ENCODE measurements at regions not wholly inside any gene's neighbourhood (a gene's known extent, or its start where the extent isn't known, plus 50 kb on each side); places are given as distances from the start of the nearest gene placed in this dataset.

DNA sequence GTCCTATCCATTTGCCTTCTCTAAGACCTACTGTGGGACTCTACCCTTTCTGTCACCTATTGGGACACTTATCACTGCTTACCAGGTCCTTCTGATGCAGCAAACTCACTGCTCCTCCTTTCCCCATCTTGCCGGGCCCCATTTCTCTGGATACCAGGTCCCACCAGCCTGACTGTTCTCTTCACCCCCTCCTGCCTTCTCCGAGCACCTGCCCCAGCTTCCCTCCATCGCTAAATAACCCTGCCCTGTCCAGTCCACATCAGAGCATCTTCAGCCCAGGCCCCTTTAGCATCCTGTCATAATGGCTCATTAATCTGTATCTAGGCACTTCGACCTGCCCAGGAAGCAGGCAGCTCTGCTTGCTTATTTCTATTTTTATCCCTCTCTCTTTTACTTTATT is 74.7 kb downstream of the CRYGS start:
- H3K9me3 Mint-ChIP-seq: no peaks in the 10 kb centered on the region; a peak in 1 of 5 replicates
- TF ChIP-seq, protein P1, sequence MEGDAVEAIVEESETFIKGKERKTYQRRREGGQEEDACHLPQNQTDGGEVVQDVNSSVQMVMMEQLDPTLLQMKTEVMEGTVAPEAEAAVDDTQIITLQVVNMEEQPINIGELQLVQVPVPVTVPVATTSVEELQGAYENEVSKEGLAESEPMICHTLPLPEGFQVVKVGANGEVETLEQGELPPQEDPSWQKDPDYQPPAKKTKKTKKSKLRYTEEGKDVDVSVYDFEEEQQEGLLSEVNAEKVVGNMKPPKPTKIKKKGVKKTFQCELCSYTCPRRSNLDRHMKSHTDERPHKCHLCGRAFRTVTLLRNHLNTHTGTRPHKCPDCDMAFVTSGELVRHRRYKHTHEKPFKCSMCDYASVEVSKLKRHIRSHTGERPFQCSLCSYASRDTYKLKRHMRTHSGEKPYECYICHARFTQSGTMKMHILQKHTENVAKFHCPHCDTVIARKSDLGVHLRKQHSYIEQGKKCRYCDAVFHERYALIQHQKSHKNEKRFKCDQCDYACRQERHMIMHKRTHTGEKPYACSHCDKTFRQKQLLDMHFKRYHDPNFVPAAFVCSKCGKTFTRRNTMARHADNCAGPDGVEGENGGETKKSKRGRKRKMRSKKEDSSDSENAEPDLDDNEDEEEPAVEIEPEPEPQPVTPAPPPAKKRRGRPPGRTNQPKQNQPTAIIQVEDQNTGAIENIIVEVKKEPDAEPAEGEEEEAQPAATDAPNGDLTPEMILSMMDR (conservative IDR thresholded peaks at IDR 0.05): no peak
- no peak overlapping the region for H4K8ac ChIP-seq (replicated peaks; ENCODE audit: insufficient read length, low read depth, low read length)
- H2BK5ac ChIP-seq (ENCODE audit: insufficient read length, low read length): no peak overlapping the region
- no peaks in the 10 kb centered on the region for H3K27me3 ChIP-seq (ENCODE audit: insufficient read depth, low read length)
- H3K27ac Mint-ChIP-seq: no peak overlapping the region
- peaks cover 19% of the 10 kb centered on the region for H3K27me3 Mint-ChIP-seq (ENCODE audit: low read depth)
- no CpG with 5 or more reads among the region's 4 CpGs for WGBS (ENCODE audit: extremely low coverage, insufficient read length, low lambda C conversion rate)
- no peak overlapping the region for H2BK15ac ChIP-seq (ENCODE audit: low read depth, low read length)
- H3K4me1 Mint-ChIP-seq: no peaks in the 10 kb centered on the region
- H3K23me2 ChIP-seq (ENCODE audit: insufficient read length, low read depth, low read length, poor library complexity, severe bottlenecking): no peaks in the 10 kb centered on the region
- H4K20me1 ChIP-seq (ENCODE audit: control insufficient read depth, insufficient read depth, insufficient read length): no peaks in the 10 kb centered on the region
- H3K27ac ChIP-seq (ENCODE audit: insufficient read length, low read depth, low read length): no peak overlapping the region
- H2BK12ac ChIP-seq (ENCODE audit: insufficient read length, low read depth, low read length): no peak overlapping the region
- no peak overlapping the region for H3K18ac ChIP-seq (ENCODE audit: insufficient read length, low read depth, low read length)
- no peaks in the 10 kb centered on the region for H3K9me3 ChIP-seq (ENCODE audit: control insufficient read depth, low read depth, low read length)
- no peak overlapping the region for H2AFZ ChIP-seq (ENCODE audit: low read length)
- no peak overlapping the region for H2AK5ac ChIP-seq (ENCODE audit: insufficient read length, low read length)
- H3K14ac ChIP-seq (ENCODE audit: insufficient read depth, low read length): no peak overlapping the region
- H3K4me1 ChIP-seq (ENCODE audit: insufficient read depth, low read length): no peaks in the 10 kb centered on the region
- no peak for DNase-seq
- H3K56ac ChIP-seq (ENCODE audit: insufficient read length, low read depth, low read length): no peak overlapping the region
- no peaks in the 10 kb centered on the region for H3K36me3 Mint-ChIP-seq (ENCODE audit: insufficient read depth in 1 of 3, low read depth in 3 of 3)
- no peak overlapping the region for H4K5ac ChIP-seq (ENCODE audit: insufficient read length, low read depth, low read length)
- no peak overlapping the region for H4K91ac ChIP-seq (ENCODE audit: insufficient read length, low read depth, low read length)
- H3K4me3 Mint-ChIP-seq: no peak overlapping the region
- H3K4ac ChIP-seq (ENCODE audit: low read depth, low read length): no peak overlapping the region
- no peak overlapping the region for H3K9ac ChIP-seq (ENCODE audit: extremely low read depth, insufficient read length, low read length)
- no peak overlapping the region for H3K23ac ChIP-seq (ENCODE audit: insufficient read length, low read depth, low read length)
- no peak overlapping the region for H3K4me2 ChIP-seq (ENCODE audit: insufficient read depth, insufficient read length, low read length)
- H2BK20ac ChIP-seq (ENCODE audit: low read depth, low read length, poor library complexity, severe bottlenecking): no peak overlapping the region
- H3K79me2 ChIP-seq (ENCODE audit: insufficient read depth, low read length): no peaks in the 10 kb centered on the region
- H3T11ph ChIP-seq (ENCODE audit: low read length): no peak overlapping the region
- no peak overlapping the region for H2BK120ac ChIP-seq (ENCODE audit: low read depth, low read length, poor library complexity, severe bottlenecking)
- H3K79me1 ChIP-seq (ENCODE audit: insufficient read depth, low read depth, low read length, poor library complexity, severe bottlenecking): no peaks in the 10 kb centered on the region

Measured in H9 (cell line).